ENCODE measurements at regions not wholly inside any gene's neighbourhood (a gene's known extent, or its start where the extent isn't known, plus 50 kb on each side); places are given as distances from the start of the nearest gene placed in this dataset.

GRCh38 chr20:48096957-48097890 is 311.9 kb upstream of the SULF2 start:
- H3K36me3 ChIP-seq (ENCODE audit: control insufficient read depth in 1 of 2, insufficient read depth in 2 of 2, low read length in 1 of 2) = no peaks in the 10 kb centered on the region
- H3K4me3 ChIP-seq (ENCODE audit: low read length in 2 of 2) = no peak overlapping the region
- no peaks in the 10 kb centered on the region for H3K27me3 ChIP-seq (ENCODE audit: control insufficient read depth in 1 of 2, insufficient read depth in 2 of 2, low read length in 1 of 2)
- intact Hi-C loops (cut with DNase I) = no loop called here
- no peaks in the 10 kb centered on the region for H3K4me1 ChIP-seq (ENCODE audit: control insufficient read depth in 1 of 2, insufficient read depth in 2 of 2, low read length in 2 of 2)
- no peak for DNase-seq
- no peaks in the 10 kb centered on the region for H3K9me3 ChIP-seq (ENCODE audit: control insufficient read depth, low read length)
- no peak for ATAC-seq (ENCODE audit: low FRiP score)
- 66 to 74% methylated on average over 10 of the region's 10 CpGs for WGBS, 2 donors
- no peak overlapping the region for H3K27ac ChIP-seq (ENCODE audit: low read depth in 1 of 2, low read length in 2 of 2)

- H3K4me1 ChIP-seq (ENCODE audit: control insufficient read depth in 1 of 2, insufficient read depth in 2 of 2, low read length in 2 of 2) = no peaks in the 10 kb centered on the region
- no peaks in the 10 kb centered on the region for H3K36me3 ChIP-seq (ENCODE audit: control insufficient read depth in 1 of 2, insufficient read depth in 2 of 2, low read length in 1 of 2)
- WGBS, 2 donors = 97% methylated on average over 12 of the region's 12 CpGs
- no peaks in the 10 kb centered on the region for H3K9me3 ChIP-seq (ENCODE audit: control insufficient read depth, low read length)
- no peaks in the 10 kb centered on the region for H3K27me3 ChIP-seq (ENCODE audit: control insufficient read depth in 1 of 2, insufficient read depth in 2 of 2, low read length in 1 of 2)
- ATAC-seq (ENCODE audit: low FRiP score) = no peak
- intact Hi-C loops (cut with DNase I) = no loop called here
- H3K27ac ChIP-seq (ENCODE audit: low read depth in 1 of 2, low read length in 2 of 2) = no peak overlapping the region
- H3K4me3 ChIP-seq (ENCODE audit: low read length in 2 of 2) = no peak overlapping the region
- DNase-seq = no peak
Observed at GRCh38 chr20:48096212-48096875, 311.1 kb upstream of the SULF2 start.

DNA sequence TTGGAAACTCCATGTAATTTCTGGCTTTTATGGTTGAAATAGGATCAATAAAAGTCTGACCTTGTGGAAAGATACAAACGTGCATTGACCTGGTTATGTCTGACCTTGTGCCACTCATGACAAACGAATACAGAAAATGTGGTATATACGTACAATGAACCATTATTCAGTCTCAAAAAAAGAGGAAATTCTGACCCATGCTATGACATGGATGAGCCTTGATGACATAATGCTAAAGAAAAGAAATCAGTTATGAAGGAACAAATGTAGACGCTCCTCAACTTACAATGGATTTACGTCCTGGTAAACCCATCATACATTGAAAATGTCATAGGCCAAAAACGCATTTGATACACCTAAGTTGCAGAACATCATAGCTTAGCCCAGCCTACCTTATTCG is 309.7 kb upstream of the SULF2 start:
- H3K9me3 ChIP-seq (ENCODE audit: control insufficient read depth, low read length) = no peaks in the 10 kb centered on the region
- no peak overlapping the region for H3K27ac ChIP-seq (ENCODE audit: low read depth in 1 of 2, low read length in 2 of 2)
- no peaks in the 10 kb centered on the region for H3K4me1 ChIP-seq (ENCODE audit: control insufficient read depth in 1 of 2, insufficient read depth in 2 of 2, low read length in 2 of 2)
- no peaks in the 10 kb centered on the region for H3K27me3 ChIP-seq (ENCODE audit: control insufficient read depth in 1 of 2, insufficient read depth in 2 of 2, low read length in 1 of 2)
- 95 to 96% methylated on average over 7 of the region's 7 CpGs for WGBS, 2 donors
- DNase-seq (no peak), ATAC-seq (ENCODE audit: low FRiP score) (no peak)
- intact Hi-C loops (cut with DNase I) = no loop called here
- H3K4me3 ChIP-seq (ENCODE audit: low read length in 2 of 2) = no peak overlapping the region
- no peaks in the 10 kb centered on the region for H3K36me3 ChIP-seq (ENCODE audit: control insufficient read depth in 1 of 2, insufficient read depth in 2 of 2, low read length in 1 of 2)

DNA sequence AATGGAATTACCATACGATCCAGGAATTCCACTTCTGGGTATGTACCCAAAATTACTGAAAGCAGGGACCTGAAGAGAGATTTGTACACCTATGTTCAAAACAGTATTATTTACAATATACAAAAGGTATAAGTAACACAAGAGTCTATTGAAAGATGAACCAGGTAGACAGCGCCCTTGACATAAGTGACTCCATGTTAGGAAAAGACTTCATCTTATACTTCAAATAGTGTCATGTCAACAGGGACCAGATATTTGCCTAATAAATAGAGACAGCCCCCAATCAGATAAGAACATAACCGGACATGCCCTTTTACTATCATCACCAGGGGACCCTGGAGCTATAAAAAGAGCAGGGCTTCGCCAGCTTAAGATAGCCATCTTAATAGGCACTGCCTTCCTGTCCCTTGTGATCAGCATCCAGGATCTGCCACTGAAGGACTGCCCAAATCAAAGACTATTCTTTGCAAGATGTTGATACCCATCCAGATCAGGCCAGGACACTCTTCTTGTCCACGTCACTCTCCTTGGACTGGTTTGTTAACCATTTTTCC is 309.0 kb upstream of the SULF2 start:
- no peaks in the 10 kb centered on the region for H3K36me3 ChIP-seq (ENCODE audit: control insufficient read depth in 1 of 2, insufficient read depth in 2 of 2, low read length in 1 of 2)
- H3K4me3 ChIP-seq (ENCODE audit: low read length in 2 of 2) = no peak overlapping the region
- 94 to 96% methylated on average over 5 of the region's 5 CpGs for WGBS, 2 donors
- H3K4me1 ChIP-seq (ENCODE audit: control insufficient read depth in 1 of 2, insufficient read depth in 2 of 2, low read length in 2 of 2) = no peaks in the 10 kb centered on the region
- H3K27ac ChIP-seq (ENCODE audit: low read depth in 1 of 2, low read length in 2 of 2) = no peak overlapping the region
- intact Hi-C loops (cut with DNase I) = no loop called here
- ATAC-seq (ENCODE audit: low FRiP score) (no peak), DNase-seq (no peak)
- no peaks in the 10 kb centered on the region for H3K9me3 ChIP-seq (ENCODE audit: control insufficient read depth, low read length)
- no peaks in the 10 kb centered on the region for H3K27me3 ChIP-seq (ENCODE audit: control insufficient read depth in 1 of 2, insufficient read depth in 2 of 2, low read length in 1 of 2)

DNA sequence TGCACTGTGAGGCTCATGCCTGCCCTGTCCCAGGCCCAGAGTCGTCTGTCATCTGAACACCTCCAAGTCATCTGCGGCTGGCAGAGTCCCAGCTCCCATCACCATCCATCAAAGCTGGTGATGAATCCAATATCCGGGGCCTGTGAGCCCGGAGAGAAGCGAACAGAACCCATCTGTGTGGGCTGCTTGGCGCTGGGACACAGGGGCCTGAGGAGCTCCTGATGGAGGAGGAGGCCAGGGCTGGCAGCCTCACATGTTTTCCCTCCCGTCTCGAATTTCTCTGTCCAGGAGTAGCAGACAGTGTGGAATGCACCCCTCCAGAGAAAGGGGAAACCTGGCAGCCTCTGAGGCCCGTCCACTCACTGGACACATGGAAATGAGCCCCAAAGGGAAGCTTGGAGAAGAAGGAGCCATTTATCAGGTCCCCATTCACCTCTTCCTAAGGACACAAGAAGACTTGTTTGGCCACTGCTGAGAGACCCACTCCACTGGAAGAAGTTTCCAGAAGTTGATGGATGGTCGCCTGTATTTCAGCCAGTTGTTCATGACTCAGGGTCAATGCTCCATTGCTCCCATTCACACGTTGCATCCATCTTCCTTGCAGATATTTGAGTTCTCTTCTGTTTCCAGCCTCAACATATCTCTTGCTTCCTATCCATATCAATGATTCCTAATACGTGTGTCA is 307.5 kb upstream of the SULF2 start:
- DNase-seq (no peak), ATAC-seq (ENCODE audit: low FRiP score) (no peak)
- H3K4me1 ChIP-seq (ENCODE audit: control insufficient read depth in 1 of 2, insufficient read depth in 2 of 2, low read length in 2 of 2) = no peaks in the 10 kb centered on the region
- H3K4me3 ChIP-seq (ENCODE audit: low read length in 2 of 2) = no peak overlapping the region
- no peaks in the 10 kb centered on the region for H3K9me3 ChIP-seq (ENCODE audit: control insufficient read depth, low read length)
- H3K36me3 ChIP-seq (ENCODE audit: control insufficient read depth in 1 of 2, insufficient read depth in 2 of 2, low read length in 1 of 2) = no peaks in the 10 kb centered on the region
- 29 to 38% methylated on average over 12 of the region's 12 CpGs for WGBS, 2 donors
- H3K27me3 ChIP-seq (ENCODE audit: control insufficient read depth in 1 of 2, insufficient read depth in 2 of 2, low read length in 1 of 2) = no peaks in the 10 kb centered on the region
- intact Hi-C loops (cut with DNase I) = no loop called here
- no peak overlapping the region for H3K27ac ChIP-seq (ENCODE audit: low read depth in 1 of 2, low read length in 2 of 2)

- intact Hi-C loops (cut with DNase I) = no loop called here
- Histone ChIP-seq H3K36me3 (ENCODE audit: control insufficient read depth in 1 of 2, insufficient read depth in 2 of 2, low read length in 1 of 2) (no peaks in the 10 kb centered on the region), H3K4me3 (ENCODE audit: low read length in 2 of 2) (no peak overlapping the region), H3K27me3 (ENCODE audit: control insufficient read depth in 1 of 2, insufficient read depth in 2 of 2, low read length in 1 of 2) (no peaks in the 10 kb centered on the region), H3K27ac (ENCODE audit: low read depth in 1 of 2, low read length in 2 of 2) (no peak overlapping the region), H3K9me3 (ENCODE audit: control insufficient read depth, low read length) (no peaks in the 10 kb centered on the region), H3K4me1 (ENCODE audit: control insufficient read depth in 1 of 2, insufficient read depth in 2 of 2, low read length in 2 of 2) (no peaks in the 10 kb centered on the region)
- DNase-seq (no peak), ATAC-seq (ENCODE audit: low FRiP score) (no peak)
- 89 to 93% methylated on average over 7 of the region's 7 CpGs for WGBS, 2 donors
Observed at GRCh38 chr20:48090784-48091183, 305.5 kb upstream of the SULF2 start.

DNA sequence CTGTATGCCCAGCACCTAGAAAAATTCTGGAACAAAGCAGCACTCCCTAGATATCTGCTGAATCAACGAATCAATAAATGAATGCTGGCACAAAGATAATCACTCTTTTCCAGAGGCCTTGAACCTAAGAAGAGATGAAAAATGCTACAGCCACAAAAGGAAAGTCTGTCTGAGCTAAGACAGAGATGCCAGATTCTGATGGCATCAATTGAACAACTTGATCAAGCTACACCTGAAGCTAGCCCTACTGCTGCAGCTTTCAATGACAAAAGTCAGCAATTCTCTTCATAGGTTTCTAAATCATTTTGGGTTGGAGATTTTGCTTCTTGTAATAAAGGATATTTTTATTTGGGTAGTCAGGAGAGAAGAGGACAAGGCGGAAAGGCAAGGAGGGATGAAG is 305.0 kb upstream of the SULF2 start:
- H3K4me1 ChIP-seq (ENCODE audit: control insufficient read depth in 1 of 2, insufficient read depth in 2 of 2, low read length in 2 of 2) = no peaks in the 10 kb centered on the region
- no peak for ATAC-seq (ENCODE audit: low FRiP score)
- 92 to 93% methylated on average over 2 of the region's 2 CpGs for WGBS, 2 donors
- intact Hi-C loops (cut with DNase I) = no loop called here
- H3K9me3 ChIP-seq (ENCODE audit: control insufficient read depth, low read length) = no peaks in the 10 kb centered on the region
- H3K27ac ChIP-seq (ENCODE audit: low read depth in 1 of 2, low read length in 2 of 2) = no peak overlapping the region
- no peaks in the 10 kb centered on the region for H3K36me3 ChIP-seq (ENCODE audit: control insufficient read depth in 1 of 2, insufficient read depth in 2 of 2, low read length in 1 of 2)
- no peak overlapping the region for H3K4me3 ChIP-seq (ENCODE audit: low read length in 2 of 2)
- DNase-seq = no peak
- H3K27me3 ChIP-seq (ENCODE audit: control insufficient read depth in 1 of 2, insufficient read depth in 2 of 2, low read length in 1 of 2) = no peaks in the 10 kb centered on the region

DNA sequence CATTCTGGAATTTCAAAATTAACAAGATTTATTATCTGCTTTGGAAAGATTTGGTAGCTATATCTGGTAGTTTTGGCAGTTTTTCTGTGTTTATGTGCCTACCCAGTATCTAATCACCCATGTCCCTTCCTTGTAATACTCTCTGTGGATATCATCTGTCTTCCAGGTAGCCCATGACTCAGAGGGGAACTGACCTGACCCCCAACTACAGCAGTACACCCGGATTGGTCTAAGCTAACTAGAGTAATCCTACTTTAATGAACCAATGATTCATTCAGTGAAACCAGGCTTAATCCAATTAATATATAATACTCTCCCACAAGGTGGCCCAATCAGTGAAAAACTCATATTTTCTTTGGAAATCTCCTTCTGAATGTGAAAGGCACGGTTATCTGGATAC is 295.3 kb upstream of the SULF2 start:
- DNase-seq (no peak), ATAC-seq (ENCODE audit: low FRiP score) (no peak)
- H3K9me3 ChIP-seq (ENCODE audit: control insufficient read depth, low read length) = peaks cover 2% of the 10 kb centered on the region
- H3K4me3 ChIP-seq (ENCODE audit: low read length in 2 of 2) = no peak overlapping the region
- intact Hi-C loops (cut with DNase I) = no loop called here
- peaks cover 0 to 2% of the 10 kb centered on the region in 2 donors for H3K27me3 ChIP-seq (ENCODE audit: control insufficient read depth in 1 of 2, insufficient read depth in 2 of 2, low read length in 1 of 2)
- H3K27ac ChIP-seq (ENCODE audit: low read depth in 1 of 2, low read length in 2 of 2) = no peak overlapping the region
- H3K36me3 ChIP-seq (ENCODE audit: control insufficient read depth in 1 of 2, insufficient read depth in 2 of 2, low read length in 1 of 2) = no peaks in the 10 kb centered on the region
- WGBS, 2 donors = 61 to 73% methylated on average over 2 of the region's 2 CpGs
- H3K4me1 ChIP-seq (ENCODE audit: control insufficient read depth in 1 of 2, insufficient read depth in 2 of 2, low read length in 2 of 2) = no peaks in the 10 kb centered on the region

Data from aorta (tissue), 5 donors.